Left colon (tissue), 2 donors: ENCODE measurements at regions not wholly inside any gene's neighbourhood (a gene's known extent, or its start where the extent isn't known, plus 50 kb on each side); places are given as distances from the start of the nearest gene placed in this dataset.
A peak's percentile ranks its signal among the peaks of the same experiment; 100 is the strongest.

Source experiments
- ATAC-seq: fragments of 200-7000 bp; cut with Tn5 transposase; one replicate; pipeline ENCODE4 v1.9.1; 2020; ENCODE audit warnings: mild to moderate bottlenecking, moderate library complexity
- DNase-seq, 2 donors: peaks; one replicate each; pipeline ENCODE4 v3.0.0-alpha.2; 2020
- intact Hi-C, 2 donors: fragments of 100-400 bp; cut with DNase I in 1 of 2; cut with micrococcal nuclease in 1 of 2; formaldehyde crosslinking; loops; one replicate each; pipeline versions ENCODE4 v1.11.2 to v1.14.0; 2022; cut with DNase I, micrococcal nuclease
- donor health status: DM: no; HTN: no; CAD: no.
- donor health status: DM: yes; HTN: yes; CAD: no.

- no peak for ATAC-seq
- intact Hi-C loops, result no loop called here
- DNase-seq, result no peak
Observed at GRCh38 chr14:36465178-36465577, 54.9 kb downstream of the NKX2-1 start.

- ATAC-seq (no peak), DNase-seq (no peak)
- intact Hi-C loops, result no loop called here
Observed at GRCh38 chr14:36462890-36463289, 57.1 kb downstream of the NKX2-1 start.

GRCh38 chr14:36455241-36455627 lies 64.8 kb downstream of the NKX2-1 start:
- DNase-seq (no peak), ATAC-seq (no peak)
- intact Hi-C loops, result no loop called here

- ATAC-seq (peak; percentile 60), DNase-seq (no peak)
- intact Hi-C loops, result no loop called here
Observed at GRCh38 chr14:36454599-36455240, 65.3 kb downstream of the NKX2-1 start.

- DNase-seq (no peak), ATAC-seq (no peak)
- intact Hi-C loops, result no loop called here
Observed at GRCh38 chr14:36452860-36453259, 67.2 kb downstream of the NKX2-1 start.

GRCh38 chr14:36451310-36452065 lies 68.5 kb downstream of the NKX2-1 start:
- intact Hi-C loops, result no loop called here
- DNase-seq (no peak), ATAC-seq (peak; percentile 14)

- ATAC-seq, result no peak
Observed at GRCh38 chr14:36450550-36450949, 69.5 kb downstream of the NKX2-1 start.

GRCh38 chr14:36449903-36450302 lies 70.1 kb downstream of the NKX2-1 start:
- intact Hi-C loops, result no loop called here
- ATAC-seq (no peak), DNase-seq (no peak)

More at GRCh38 chr14:36450550-36450949, 69.5 kb downstream of the NKX2-1 start:
- DNase-seq, result no peak
- intact Hi-C loops, result no loop called here

- intact Hi-C loops, result no loop called here
- ATAC-seq, result no peak
Observed at GRCh38 chr14:36443374-36443773, 76.7 kb downstream of the NKX2-1 start.

GRCh38 chr14:36442824-36443241 lies 77.2 kb downstream of the NKX2-1 start:
- ATAC-seq, result no peak

More at GRCh38 chr14:36443374-36443773, 76.7 kb downstream of the NKX2-1 start:
- DNase-seq, result no peak

GRCh38 chr14:36441283-36441682 lies 78.7 kb downstream of the NKX2-1 start:
- ATAC-seq (no peak), DNase-seq (no peak)
- intact Hi-C loops, result no loop called here

More at GRCh38 chr14:36442824-36443241, 77.2 kb downstream of the NKX2-1 start:
- no peak for DNase-seq
- intact Hi-C loops, result no loop called here

- ATAC-seq, result no peak
- intact Hi-C loops, result no loop called here
- DNase-seq, result no peak
Observed at GRCh38 chr14:36439766-36440165, 80.3 kb downstream of the NKX2-1 start.

GRCh38 chr14:36438883-36439282 lies 81.1 kb downstream of the NKX2-1 start:
- DNase-seq (no peak), ATAC-seq (no peak)
- intact Hi-C loops, result no loop called here

GRCh38 chr14:36430662-36431084 lies 89.4 kb downstream of the NKX2-1 start:
- no peak for DNase-seq
- intact Hi-C loops, result no loop called here
- ATAC-seq, result no peak

- intact Hi-C loops, result no loop called here
- no peak for ATAC-seq
- DNase-seq, result no peak
Observed at GRCh38 chr14:36430169-36430568, 89.9 kb downstream of the NKX2-1 start.

GRCh38 chr14:36429692-36430091 lies 90.3 kb downstream of the NKX2-1 start:
- intact Hi-C loops, result no loop called here
- DNase-seq (no peak), ATAC-seq (no peak)

- intact Hi-C loops, result no loop called here
- ATAC-seq (no peak), DNase-seq (no peak)
Observed at GRCh38 chr14:36428350-36428749, 91.7 kb downstream of the NKX2-1 start.

- DNase-seq, result no peak
- ATAC-seq, result no peak
- intact Hi-C loops, result no loop called here
Observed at GRCh38 chr14:36426836-36427235, 93.2 kb downstream of the NKX2-1 start.

GRCh38 chr14:36426113-36426512 lies 93.9 kb downstream of the NKX2-1 start:
- intact Hi-C loops, result no loop called here
- no peak for DNase-seq
- ATAC-seq, result no peak

GRCh38 chr14:36424478-36425102 lies 95.4 kb downstream of the NKX2-1 start:
- peak; percentile 77 for ATAC-seq
- intact Hi-C loops, result no loop called here
- no peak for DNase-seq
